IPS-18a (cell line): ENCODE measurements at regions not wholly inside any gene's neighbourhood (a gene's known extent, or its start where the extent isn't known, plus 50 kb on each side); places are given as distances from the start of the nearest gene placed in this dataset.

Source experiments
- H3K27ac ChIP-seq: one replicate; pipeline ENCODE4 v1.5.1; 2013; ENCODE audit warnings: low read length
- H3K27me3 ChIP-seq: one replicate; pipeline ENCODE4 v1.6.1; 2013; ENCODE audit warnings: mild to moderate bottlenecking, low read length; ENCODE audit not compliant: control insufficient read depth, insufficient read depth
- H3K36me3 ChIP-seq: one replicate; pipeline ENCODE4 v1.6.1; 2013; ENCODE audit warnings: low read depth, low read length; ENCODE audit not compliant: control insufficient read depth
- H3K4me1 ChIP-seq: one replicate; pipeline ENCODE4 v1.6.1; 2013; ENCODE audit warnings: low read depth, low read length; ENCODE audit not compliant: control insufficient read depth
- H3K4me3 ChIP-seq: one replicate; pipeline ENCODE4 v1.5.1; 2013; ENCODE audit warnings: low read length
- H3K9ac ChIP-seq: one replicate; pipeline ENCODE4 v1.6.1; 2013; ENCODE audit warnings: mild to moderate bottlenecking, low read length, moderate library complexity
- H3K9me3 ChIP-seq: one replicate; pipeline ENCODE4 v1.6.1; 2013; ENCODE audit warnings: low read depth, low read length; ENCODE audit not compliant: control insufficient read depth

DNA sequence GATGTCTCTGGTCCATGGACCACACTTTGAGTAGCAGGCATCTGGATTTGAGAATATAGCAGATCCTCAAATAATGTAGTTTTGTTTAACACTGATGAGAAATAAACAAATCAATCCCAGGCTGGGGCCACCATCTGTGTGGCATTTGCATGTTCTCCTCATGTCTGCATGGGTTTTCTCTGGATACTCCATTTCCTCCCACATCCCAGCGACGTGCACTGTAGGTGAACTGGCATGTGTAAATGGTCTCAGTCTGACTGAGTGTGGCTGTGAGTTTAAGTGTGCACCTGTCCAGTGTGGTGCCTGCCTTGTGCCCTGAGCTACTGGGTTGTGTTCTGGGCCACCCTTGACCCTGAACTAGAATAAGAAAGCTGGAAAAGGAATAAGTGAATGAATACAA is 66.3 kb upstream of the NANOGP8 start:
- Histone ChIP-seq H3K36me3 (no peaks in the 10 kb centered on the region), H3K27ac (no peak overlapping the region), H3K9me3 (no peaks in the 10 kb centered on the region), H3K9ac (no peak overlapping the region), H3K4me3 (no peak overlapping the region), H3K4me1 (no peaks in the 10 kb centered on the region), H3K27me3 (no peaks in the 10 kb centered on the region)

DNA sequence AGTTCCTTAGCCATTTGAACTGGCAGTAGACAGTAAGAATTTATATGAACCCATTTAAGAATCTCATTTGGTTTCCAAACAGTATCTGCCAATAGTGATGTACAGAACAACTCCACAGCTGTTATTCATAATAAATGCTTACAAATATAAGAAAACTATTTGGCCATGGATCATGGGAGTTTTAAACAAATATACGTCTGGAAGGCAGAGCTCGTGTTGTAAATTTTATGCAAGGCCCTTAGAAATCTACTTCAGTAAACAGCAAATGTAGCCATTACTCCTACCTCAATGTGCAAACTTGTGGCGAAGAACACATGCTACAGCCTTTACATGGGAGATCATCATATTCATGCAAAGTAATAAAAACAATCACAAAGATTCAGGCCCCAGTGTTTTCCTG is 65.3 kb upstream of the NANOGP8 start:
- Histone ChIP-seq H3K4me3 (no peak overlapping the region), H3K36me3 (no peaks in the 10 kb centered on the region), H3K27ac (no peak overlapping the region), H3K9me3 (no peaks in the 10 kb centered on the region), H3K27me3 (no peaks in the 10 kb centered on the region), H3K4me1 (no peaks in the 10 kb centered on the region), H3K9ac (no peak overlapping the region)

DNA sequence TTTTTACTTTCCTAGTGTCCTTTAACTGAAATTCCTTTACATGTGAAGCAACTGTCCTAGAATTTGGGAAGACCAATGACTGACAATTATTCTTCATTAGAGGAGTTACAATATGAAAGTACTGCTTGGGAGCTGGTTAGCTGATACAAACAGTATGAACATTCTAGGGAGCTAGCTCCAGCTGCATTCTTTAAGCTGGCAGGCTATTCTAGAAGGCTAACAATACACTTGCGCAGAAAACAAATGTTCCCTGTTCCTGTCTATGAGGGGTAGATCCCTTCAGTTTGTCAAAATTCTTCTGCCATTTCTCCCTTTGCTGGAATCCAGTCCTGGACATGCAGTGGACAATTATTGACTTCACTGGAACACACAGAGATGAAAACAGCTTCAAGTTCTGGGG is 60.2 kb upstream of the NANOGP8 start:
- Histone ChIP-seq H3K9ac (no peak overlapping the region), H3K4me1 (no peaks in the 10 kb centered on the region), H3K4me3 (no peak overlapping the region), H3K27me3 (no peaks in the 10 kb centered on the region), H3K36me3 (no peaks in the 10 kb centered on the region), H3K9me3 (no peaks in the 10 kb centered on the region), H3K27ac (no peak overlapping the region)

DNA sequence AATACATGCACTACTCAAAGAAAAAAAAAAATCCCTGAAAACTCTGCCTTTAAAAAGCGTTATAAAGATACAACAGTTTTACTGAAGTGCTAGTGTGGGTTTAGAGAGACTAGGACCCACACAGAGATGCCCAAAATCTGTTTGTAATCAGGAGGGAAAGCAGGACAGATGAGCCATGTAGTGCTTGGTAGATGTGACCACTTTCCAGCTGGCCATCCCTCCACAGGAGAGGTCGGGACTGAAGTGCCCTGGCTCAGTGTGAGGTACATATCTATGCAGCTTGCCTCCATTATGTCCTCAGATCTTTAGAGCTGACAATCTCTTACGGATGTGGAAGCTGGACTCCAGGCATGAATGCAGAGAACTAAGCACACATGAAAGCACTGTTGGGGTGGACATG is 57.5 kb upstream of the NANOGP8 start:
- Histone ChIP-seq H3K4me3 (no peak overlapping the region), H3K9me3 (no peaks in the 10 kb centered on the region), H3K27ac (no peak overlapping the region), H3K27me3 (no peaks in the 10 kb centered on the region), H3K9ac (no peak overlapping the region), H3K36me3 (no peaks in the 10 kb centered on the region), H3K4me1 (no peaks in the 10 kb centered on the region)

DNA sequence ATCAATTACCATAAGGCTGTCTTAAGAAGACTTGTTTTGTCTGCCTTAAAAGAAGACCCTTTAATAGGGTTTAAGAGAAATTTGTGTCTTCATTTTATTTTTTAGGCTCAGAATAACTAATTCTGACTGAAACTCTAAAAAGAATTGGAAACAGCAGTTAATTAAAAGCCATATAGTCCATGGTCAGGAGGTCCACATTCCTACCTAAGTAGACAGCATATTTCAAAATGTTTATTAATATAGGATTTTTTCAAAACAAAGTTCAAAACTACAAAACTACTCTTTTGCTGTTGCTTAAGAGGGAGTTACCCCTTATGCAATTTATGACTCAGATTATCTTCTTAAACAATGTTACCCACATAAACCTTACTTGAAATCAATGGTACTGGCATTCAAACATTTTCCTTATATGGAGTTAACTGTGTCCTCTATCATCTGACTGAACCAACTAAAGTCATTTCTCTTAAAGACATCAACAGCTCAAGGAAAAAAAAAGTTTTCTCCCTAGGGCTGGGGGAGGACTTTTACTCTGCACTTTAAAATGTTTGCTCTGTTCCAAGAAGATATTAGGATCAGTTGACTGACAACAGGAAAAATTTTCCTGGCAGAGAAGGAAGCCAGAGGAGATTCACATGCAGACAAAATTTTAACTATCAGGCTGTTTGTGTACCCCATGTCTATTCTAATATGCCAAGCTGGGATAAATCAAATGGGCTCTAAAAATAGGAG is 56.8 kb upstream of the NANOGP8 start:
- no peaks in the 10 kb centered on the region for H3K36me3 ChIP-seq
- H3K9ac ChIP-seq, result no peak overlapping the region
- H3K4me3 ChIP-seq, result no peak overlapping the region
- H3K9me3 ChIP-seq, result no peaks in the 10 kb centered on the region
- no peaks in the 10 kb centered on the region for H3K4me1 ChIP-seq
- H3K27me3 ChIP-seq, result no peaks in the 10 kb centered on the region
- no peak overlapping the region for H3K27ac ChIP-seq

DNA sequence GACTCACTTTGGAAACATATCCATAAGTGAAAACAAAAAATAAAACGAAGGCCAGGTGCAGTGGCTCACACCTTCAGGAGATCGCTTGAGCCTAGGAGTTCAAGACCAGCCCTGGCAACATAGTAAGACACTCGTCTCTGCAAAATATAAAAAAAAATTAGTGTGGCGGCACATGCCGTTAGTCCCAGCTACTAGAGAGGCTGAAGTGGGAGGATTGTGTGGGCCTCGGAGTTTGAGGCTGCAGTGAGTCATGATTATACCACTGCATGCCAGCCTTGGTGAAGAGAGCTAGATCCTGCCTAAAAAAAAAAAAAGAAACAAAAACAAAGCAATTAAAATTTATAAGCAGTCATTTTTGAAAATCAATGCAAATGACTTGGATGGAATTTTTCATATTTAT is 54.7 kb upstream of the NANOGP8 start:
- no peak overlapping the region for H3K9ac ChIP-seq

DNA sequence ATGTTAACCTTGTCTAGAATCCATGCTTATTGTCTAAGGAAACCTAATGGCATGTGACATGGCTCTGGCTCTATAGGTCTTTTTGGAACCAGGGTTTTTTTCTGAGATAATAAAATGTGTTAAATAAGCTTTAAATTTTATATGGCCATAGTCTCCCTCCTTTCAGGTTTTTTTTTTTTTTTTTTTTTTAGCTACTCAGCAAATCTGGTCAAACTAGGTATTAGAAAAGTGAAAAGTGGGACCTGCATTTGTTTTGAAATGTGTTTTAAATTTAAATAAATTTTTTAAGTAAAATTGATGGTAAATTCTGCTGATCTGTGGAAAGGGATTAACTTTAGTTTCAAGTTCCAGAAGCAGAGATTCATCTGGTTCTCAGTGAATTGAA is 52.1 kb upstream of the NANOGP8 start:
- H3K4me3 ChIP-seq, result no peak overlapping the region
- no peaks in the 10 kb centered on the region for H3K9me3 ChIP-seq
- no peak overlapping the region for H3K27ac ChIP-seq
- no peak overlapping the region for H3K9ac ChIP-seq
- no peaks in the 10 kb centered on the region for H3K36me3 ChIP-seq
- peaks cover 4% of the 10 kb centered on the region for H3K4me1 ChIP-seq
- no peaks in the 10 kb centered on the region for H3K27me3 ChIP-seq

More for the DNA sequence above, 54.7 kb upstream of the NANOGP8 start:
- no peak overlapping the region for H3K27ac ChIP-seq
- no peaks in the 10 kb centered on the region for H3K9me3 ChIP-seq
- H3K36me3 ChIP-seq, result no peaks in the 10 kb centered on the region
- H3K4me3 ChIP-seq, result no peak overlapping the region
- no peaks in the 10 kb centered on the region for H3K4me1 ChIP-seq
- no peaks in the 10 kb centered on the region for H3K27me3 ChIP-seq

DNA sequence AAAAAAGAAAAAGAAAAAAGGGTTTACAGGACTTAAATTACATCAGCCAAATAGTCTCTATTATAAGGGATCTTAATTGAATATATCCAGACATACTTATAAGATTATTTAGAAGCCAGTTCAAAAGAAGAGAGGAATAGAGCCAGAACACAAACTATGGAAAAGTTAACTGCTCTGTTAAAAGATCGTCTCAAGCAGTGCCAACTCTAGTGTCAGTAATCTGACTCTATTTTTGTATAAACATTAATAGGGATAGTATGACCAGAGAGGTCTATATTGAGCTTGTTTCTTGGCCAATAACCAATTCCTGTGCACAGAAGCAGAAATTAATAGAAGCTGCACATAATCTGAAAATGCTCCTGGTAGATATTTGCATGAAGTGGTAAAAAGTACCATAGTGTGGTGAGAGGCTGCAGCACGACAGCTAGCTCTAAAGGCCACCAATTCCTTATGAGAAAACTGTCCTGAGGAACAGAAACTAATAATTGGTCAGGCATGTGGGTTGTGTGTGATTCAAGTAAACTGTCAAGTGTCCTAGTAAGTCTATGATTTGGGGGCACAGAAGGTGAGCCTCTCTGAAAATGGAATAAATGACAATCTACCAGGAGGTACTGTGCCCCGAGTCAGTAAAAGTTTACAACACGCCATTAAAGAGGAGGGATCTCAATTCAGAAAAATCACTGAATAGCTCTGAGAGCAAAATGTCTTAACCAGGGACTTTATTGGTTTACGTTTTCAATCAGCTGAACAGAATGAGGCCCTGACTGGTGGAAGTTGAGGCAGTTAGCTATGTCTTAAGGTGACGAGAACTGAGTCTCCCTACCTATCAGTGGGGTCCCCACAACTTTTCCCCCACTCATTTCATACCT is 51.5 kb upstream of the NANOGP8 start:
- Histone ChIP-seq H3K9me3 (no peaks in the 10 kb centered on the region), H3K4me3 (no peak overlapping the region), H3K27ac (no peak overlapping the region), H3K36me3 (no peaks in the 10 kb centered on the region), H3K9ac (no peak overlapping the region), H3K27me3 (no peaks in the 10 kb centered on the region), H3K4me1 (peaks cover 4% of the 10 kb centered on the region)
